ENCODE measurements at regions not wholly inside any gene's neighbourhood (a gene's known extent, or its start where the extent isn't known, plus 50 kb on each side); places are given as distances from the start of the nearest gene placed in this dataset.

DNA sequence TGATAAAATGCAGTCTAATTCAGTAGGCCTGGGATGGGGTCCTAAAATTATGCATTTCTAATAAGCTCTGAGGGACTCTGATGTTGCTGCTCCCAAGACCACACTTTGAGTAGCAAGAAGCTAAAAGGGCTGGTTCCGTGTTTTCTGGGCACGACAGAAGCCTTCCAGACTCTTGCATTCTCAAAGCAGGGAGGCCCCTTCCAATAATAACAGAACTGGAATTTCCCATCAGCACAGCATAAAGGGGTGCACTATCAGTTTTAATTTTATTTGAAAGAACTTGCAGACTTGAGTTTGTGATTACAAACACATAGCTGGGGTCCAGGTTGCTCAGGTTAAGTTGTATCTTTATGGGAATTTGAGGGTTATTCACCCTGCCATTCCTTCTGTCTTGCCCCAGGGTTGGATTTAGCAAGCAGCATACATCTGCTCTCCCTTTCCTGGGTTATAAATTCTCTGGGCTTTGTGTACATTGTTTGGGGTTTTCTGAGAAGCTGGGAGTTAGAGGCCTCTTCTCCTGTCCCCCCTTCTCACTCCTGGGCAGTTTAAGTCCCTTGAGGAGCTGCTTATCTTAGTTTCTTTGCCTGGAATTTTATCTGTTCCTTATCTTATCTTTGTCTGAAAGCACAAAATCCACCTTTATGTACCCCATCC is 94.2 kb upstream of the SLC2A1 start:
- TF ChIP-seq EZH2phosphoT487 (IDR thresholded peaks at IDR 0.05; ENCODE audit: low read depth): no peak
- TF ChIP-seq, protein P1, sequence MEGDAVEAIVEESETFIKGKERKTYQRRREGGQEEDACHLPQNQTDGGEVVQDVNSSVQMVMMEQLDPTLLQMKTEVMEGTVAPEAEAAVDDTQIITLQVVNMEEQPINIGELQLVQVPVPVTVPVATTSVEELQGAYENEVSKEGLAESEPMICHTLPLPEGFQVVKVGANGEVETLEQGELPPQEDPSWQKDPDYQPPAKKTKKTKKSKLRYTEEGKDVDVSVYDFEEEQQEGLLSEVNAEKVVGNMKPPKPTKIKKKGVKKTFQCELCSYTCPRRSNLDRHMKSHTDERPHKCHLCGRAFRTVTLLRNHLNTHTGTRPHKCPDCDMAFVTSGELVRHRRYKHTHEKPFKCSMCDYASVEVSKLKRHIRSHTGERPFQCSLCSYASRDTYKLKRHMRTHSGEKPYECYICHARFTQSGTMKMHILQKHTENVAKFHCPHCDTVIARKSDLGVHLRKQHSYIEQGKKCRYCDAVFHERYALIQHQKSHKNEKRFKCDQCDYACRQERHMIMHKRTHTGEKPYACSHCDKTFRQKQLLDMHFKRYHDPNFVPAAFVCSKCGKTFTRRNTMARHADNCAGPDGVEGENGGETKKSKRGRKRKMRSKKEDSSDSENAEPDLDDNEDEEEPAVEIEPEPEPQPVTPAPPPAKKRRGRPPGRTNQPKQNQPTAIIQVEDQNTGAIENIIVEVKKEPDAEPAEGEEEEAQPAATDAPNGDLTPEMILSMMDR (IDR thresholded peaks at IDR 0.05; ENCODE audit: low read depth, low read length): no peak
- no peak overlapping the region for H2AFZ ChIP-seq (ENCODE audit: low read depth, low read length)
- no peaks in the 10 kb centered on the region for H3K36me3 ChIP-seq (replicated peaks; ENCODE audit: low read depth, low read length)
- H3K4me1 ChIP-seq (ENCODE audit: low read length): no peaks in the 10 kb centered on the region
- no peaks in the 10 kb centered on the region for H3K79me2 ChIP-seq (ENCODE audit: low read length)
- H3K9me3 ChIP-seq (ENCODE audit: insufficient read depth, low read length): no peaks in the 10 kb centered on the region
- no peak overlapping the region for H3K27ac ChIP-seq (ENCODE audit: low read length)
- no peak overlapping the region for H3K4me2 ChIP-seq (ENCODE audit: low read length)
- no peaks in the 10 kb centered on the region for H4K20me1 ChIP-seq (ENCODE audit: insufficient read depth, low read length)
- no peaks in the 10 kb centered on the region for H3K27me3 ChIP-seq (ENCODE audit: low read depth, low read length)
- H3K9ac ChIP-seq (ENCODE audit: low read length): no peak overlapping the region
- H3K4me3 ChIP-seq (ENCODE audit: low read length): no peak overlapping the region

DNA sequence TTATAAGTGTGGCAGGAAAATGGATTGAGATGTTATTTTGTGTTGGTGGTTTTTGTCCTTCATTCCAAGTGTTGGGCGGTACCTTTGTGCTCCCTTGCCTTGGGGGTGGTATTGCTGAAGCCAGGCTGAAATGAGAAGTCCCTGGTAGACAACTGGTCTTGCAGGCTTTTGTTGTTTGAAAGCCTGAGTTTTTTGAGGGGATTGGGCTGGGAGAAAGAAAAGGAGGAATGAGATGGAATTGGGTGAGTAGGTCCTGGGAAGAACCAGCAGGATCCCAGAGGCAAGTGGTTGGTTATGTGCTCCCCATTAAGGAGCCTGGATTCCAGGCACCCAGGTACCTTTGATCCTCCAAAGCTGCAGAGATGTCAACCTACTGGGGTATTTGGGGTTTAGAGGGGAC is 93.7 kb upstream of the SLC2A1 start:
- no peaks in the 10 kb centered on the region for H4K20me1 ChIP-seq (ENCODE audit: insufficient read depth, low read length)
- TF ChIP-seq, protein P1 (IDR thresholded peaks at IDR 0.05; ENCODE audit: low read depth, low read length): no peak
- TF ChIP-seq EZH2phosphoT487 (IDR thresholded peaks at IDR 0.05; ENCODE audit: low read depth): no peak
- H2AFZ ChIP-seq (ENCODE audit: low read depth, low read length): no peak overlapping the region
- H3K36me3 ChIP-seq (replicated peaks; ENCODE audit: low read depth, low read length): no peaks in the 10 kb centered on the region
- no peak overlapping the region for H3K4me3 ChIP-seq (ENCODE audit: low read length)
- no peak overlapping the region for H3K4me2 ChIP-seq (ENCODE audit: low read length)
- no peak overlapping the region for H3K27ac ChIP-seq (ENCODE audit: low read length)
- no peaks in the 10 kb centered on the region for H3K27me3 ChIP-seq (ENCODE audit: low read depth, low read length)
- H3K9ac ChIP-seq (ENCODE audit: low read length): no peak overlapping the region
- no peaks in the 10 kb centered on the region for H3K79me2 ChIP-seq (ENCODE audit: low read length)
- H3K9me3 ChIP-seq (ENCODE audit: insufficient read depth, low read length): no peaks in the 10 kb centered on the region
- no peaks in the 10 kb centered on the region for H3K4me1 ChIP-seq (ENCODE audit: low read length)

DNA sequence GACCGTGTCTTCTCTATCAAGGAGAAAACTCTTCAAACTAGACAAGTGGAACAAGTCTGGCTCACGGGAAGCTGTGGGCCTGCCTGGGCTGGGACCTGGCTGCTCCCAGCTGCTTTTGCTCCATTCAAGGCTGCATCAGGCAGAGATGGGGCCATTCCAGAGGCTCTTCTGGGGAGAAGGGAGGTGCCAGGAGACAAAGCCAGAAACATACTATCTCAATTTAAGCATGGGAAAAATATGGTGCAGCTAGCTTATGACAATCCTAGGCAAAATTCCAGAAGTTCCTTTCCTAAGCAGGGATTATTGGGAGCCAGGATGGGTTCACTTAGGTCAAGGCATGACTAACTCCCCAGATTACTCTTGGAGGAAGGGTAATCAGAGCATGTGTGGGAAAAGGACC is 90.8 kb upstream of the SLC2A1 start:
- Histone ChIP-seq H3K4me3 (ENCODE audit: low read length) (no peak overlapping the region), H3K9me3 (ENCODE audit: insufficient read depth, low read length) (no peaks in the 10 kb centered on the region), H3K27me3 (ENCODE audit: low read depth, low read length) (no peaks in the 10 kb centered on the region), H3K4me1 (ENCODE audit: low read length) (no peaks in the 10 kb centered on the region), H3K79me2 (ENCODE audit: low read length) (no peaks in the 10 kb centered on the region), H2AFZ (ENCODE audit: low read depth, low read length) (no peak overlapping the region), H3K36me3 (replicated peaks; ENCODE audit: low read depth, low read length) (no peaks in the 10 kb centered on the region), H4K20me1 (ENCODE audit: insufficient read depth, low read length) (no peaks in the 10 kb centered on the region), H3K27ac (ENCODE audit: low read length) (no peak overlapping the region), H3K4me2 (ENCODE audit: low read length) (no peak overlapping the region), H3K9ac (ENCODE audit: low read length) (no peak overlapping the region)
- TF ChIP-seq, protein P1 (IDR thresholded peaks at IDR 0.05; ENCODE audit: low read depth, low read length): no peak
- no peak for TF ChIP-seq EZH2phosphoT487 (IDR thresholded peaks at IDR 0.05; ENCODE audit: low read depth)

DNA sequence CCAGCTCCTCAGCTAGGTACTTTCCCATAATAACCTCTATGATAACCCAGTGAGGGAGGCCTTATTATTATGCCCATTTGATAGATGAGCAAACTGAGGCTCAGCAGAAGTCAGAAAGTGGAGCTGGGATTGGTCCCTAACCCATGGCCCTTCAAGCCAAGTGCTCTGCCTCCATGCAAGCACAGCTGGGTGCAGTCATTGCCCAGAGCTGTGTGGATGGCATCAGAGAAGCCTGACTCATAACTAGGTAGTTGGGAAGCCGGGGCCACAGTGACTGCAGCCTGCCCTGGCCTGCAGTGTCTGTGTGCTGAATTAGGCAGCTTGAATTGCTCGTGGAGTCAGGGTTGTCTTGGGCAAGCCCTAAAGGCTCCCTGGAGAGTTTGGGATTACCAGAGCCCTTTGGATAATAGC is 89.9 kb upstream of the SLC2A1 start:
- no peaks in the 10 kb centered on the region for H3K36me3 ChIP-seq (replicated peaks; ENCODE audit: low read depth, low read length)

More for the DNA sequence above, 89.9 kb upstream of the SLC2A1 start:
- Histone ChIP-seq H3K9ac (ENCODE audit: low read length) (no peak overlapping the region), H4K20me1 (ENCODE audit: insufficient read depth, low read length) (no peaks in the 10 kb centered on the region), H3K4me3 (ENCODE audit: low read length) (no peak overlapping the region), H3K27ac (ENCODE audit: low read length) (no peak overlapping the region), H2AFZ (ENCODE audit: low read depth, low read length) (no peak overlapping the region), H3K4me2 (ENCODE audit: low read length) (no peak overlapping the region), H3K27me3 (ENCODE audit: low read depth, low read length) (no peaks in the 10 kb centered on the region), H3K79me2 (ENCODE audit: low read length) (no peaks in the 10 kb centered on the region), H3K9me3 (ENCODE audit: insufficient read depth, low read length) (no peaks in the 10 kb centered on the region), H3K4me1 (ENCODE audit: low read length) (no peaks in the 10 kb centered on the region)
- no peak for TF ChIP-seq EZH2phosphoT487 (IDR thresholded peaks at IDR 0.05; ENCODE audit: low read depth)
- TF ChIP-seq, protein P1 (IDR thresholded peaks at IDR 0.05; ENCODE audit: low read depth, low read length): no peak
